GM21423 (cell line): ENCODE measurements at regions not wholly inside any gene's neighbourhood (a gene's known extent, or its start where the extent isn't known, plus 50 kb on each side); places are given as distances from the start of the nearest gene placed in this dataset.

Experiments
- ATAC-seq: cut with Tn5 transposase; IDR thresholded peaks from one replicate; pipeline ENCODE4 v1.9.1; 2021; ENCODE audit warnings: mild to moderate bottlenecking, moderate library complexity; ENCODE audit not compliant: unreplicated experiment

- ATAC-seq = no peak
Observed at GRCh38 chr1:90210633-90211491, 216.0 kb downstream of the ZNF326 start.

- no peak for ATAC-seq
Observed at GRCh38 chr1:90208949-90209348, 214.0 kb downstream of the ZNF326 start.

- ATAC-seq = no peak
Observed at GRCh38 chr1:90206260-90206659, 211.3 kb downstream of the ZNF326 start.

- no peak for ATAC-seq
Observed at GRCh38 chr1:90204780-90205179, 209.9 kb downstream of the ZNF326 start.

GRCh38 chr1:90204023-90204590 lies 209.2 kb downstream of the ZNF326 start:
- no peak for ATAC-seq

- no peak for ATAC-seq
Observed at GRCh38 chr1:90201467-90202358, 206.8 kb downstream of the ZNF326 start.

GRCh38 chr1:90200646-90201205 lies 205.8 kb downstream of the ZNF326 start:
- ATAC-seq = no peak

- no peak for ATAC-seq
Observed at GRCh38 chr1:90198616-90199332, 203.9 kb downstream of the ZNF326 start.

GRCh38 chr1:90193116-90193515 lies 198.2 kb downstream of the ZNF326 start:
- no peak for ATAC-seq

GRCh38 chr1:90192408-90192807 lies 197.5 kb downstream of the ZNF326 start:
- ATAC-seq = no peak

GRCh38 chr1:90190523-90190922 lies 195.6 kb downstream of the ZNF326 start:
- no peak for ATAC-seq

GRCh38 chr1:90189889-90190288 lies 195.0 kb downstream of the ZNF326 start:
- ATAC-seq = no peak

- ATAC-seq = no peak
Observed at GRCh38 chr1:90187323-90187585, 192.3 kb downstream of the ZNF326 start.

GRCh38 chr1:90186506-90187322 lies 191.8 kb downstream of the ZNF326 start:
- ATAC-seq = no peak

- no peak for ATAC-seq
Observed at GRCh38 chr1:90176530-90176929, 181.6 kb downstream of the ZNF326 start.

- no peak for ATAC-seq
Observed at GRCh38 chr1:90175490-90176167, 180.7 kb downstream of the ZNF326 start.

- no peak for ATAC-seq
Observed at GRCh38 chr1:90174246-90174645, 179.3 kb downstream of the ZNF326 start.

GRCh38 chr1:90162216-90162615 lies 167.3 kb downstream of the ZNF326 start:
- no peak for ATAC-seq

- ATAC-seq = no peak
Observed at GRCh38 chr1:90161625-90162024, 166.7 kb downstream of the ZNF326 start.
